GM21447 (cell line): ENCODE measurements at regions not wholly inside any gene's neighbourhood (a gene's known extent, or its start where the extent isn't known, plus 50 kb on each side); places are given as distances from the start of the nearest gene placed in this dataset.

Source experiments
- ATAC-seq: cut with Tn5 transposase; IDR thresholded peaks from one replicate; pipeline ENCODE4 v1.9.1; 2021; ENCODE audit not compliant: unreplicated experiment

DNA sequence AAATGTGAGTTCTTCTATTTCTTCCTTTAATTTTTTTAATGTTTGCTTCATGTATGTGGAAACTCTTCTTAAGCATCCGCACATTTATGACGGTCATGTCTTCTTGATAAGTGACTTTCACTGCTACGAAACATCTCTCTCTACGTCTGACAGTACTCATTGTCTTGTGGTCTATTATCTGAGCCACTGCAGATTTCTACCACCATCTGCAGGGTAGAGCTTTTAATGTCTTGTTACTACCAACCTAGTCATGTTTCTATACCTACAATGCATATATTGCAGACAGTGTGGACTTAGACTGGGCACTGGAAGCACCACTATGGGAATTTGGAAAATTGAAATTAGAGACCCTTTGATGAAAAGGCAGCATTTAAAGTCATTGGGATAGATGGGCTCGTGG is 75.4 kb upstream of the ARHGEF7 start:
- ATAC-seq: no peak

DNA sequence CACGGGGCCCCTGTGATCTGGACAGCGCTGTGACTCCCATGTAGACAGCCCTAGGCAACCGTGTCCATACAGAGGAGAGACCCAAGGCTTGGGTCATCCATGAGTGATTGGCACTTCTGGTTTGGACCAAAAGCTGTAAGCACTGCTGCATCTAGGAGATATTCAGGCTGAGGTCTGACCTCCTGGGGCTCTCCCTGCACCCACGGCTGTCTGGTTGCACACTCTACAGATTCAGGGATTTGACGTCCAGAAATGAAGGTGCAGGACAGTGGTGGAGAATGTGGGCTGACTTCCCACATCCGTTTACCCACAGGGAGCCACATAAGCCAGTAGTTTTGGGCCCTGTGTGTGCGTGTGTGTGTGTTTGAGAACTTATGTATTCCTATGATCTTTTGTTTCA is 76.2 kb upstream of the ARHGEF7 start:
- ATAC-seq: no peak

DNA sequence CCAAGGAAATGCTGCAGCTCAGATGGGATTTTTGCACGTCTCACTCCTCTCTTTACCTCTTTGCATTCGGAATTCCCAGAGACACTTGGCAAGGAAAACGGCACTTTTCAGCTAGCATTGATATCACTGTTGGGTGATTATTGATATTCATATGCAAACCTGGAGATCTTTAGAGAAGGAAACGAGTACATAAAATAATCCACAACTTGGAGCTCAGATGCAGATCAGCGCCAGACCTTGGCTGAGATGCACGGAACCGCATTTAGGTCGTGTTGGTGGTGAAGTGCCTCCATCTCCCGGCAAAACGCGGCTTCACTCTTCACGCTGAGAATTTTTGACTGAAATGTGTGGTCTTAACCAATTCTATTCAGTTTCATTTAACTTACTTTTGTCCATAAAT is 77.2 kb upstream of the ARHGEF7 start:
- no peak for ATAC-seq

DNA sequence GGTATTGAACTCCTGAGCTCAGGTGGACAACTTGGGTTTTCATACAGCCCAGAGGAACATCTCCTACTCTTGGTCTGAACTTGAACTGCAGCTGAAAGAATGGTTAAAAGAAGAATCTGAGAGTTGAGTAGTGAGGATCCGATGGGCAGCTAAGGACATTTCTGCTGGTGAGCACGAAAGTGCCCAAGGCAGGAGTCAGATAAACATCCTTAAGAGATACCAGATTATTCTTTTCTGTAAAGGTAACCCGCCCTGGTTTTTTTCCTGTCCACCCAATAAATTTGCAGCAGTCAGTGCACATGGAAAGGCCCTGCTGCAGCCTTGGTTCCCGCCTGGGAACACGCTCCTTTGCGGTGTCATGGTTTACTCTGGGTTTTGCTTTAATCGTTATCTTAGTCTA is 78.4 kb upstream of the ARHGEF7 start:
- ATAC-seq: no peak

DNA sequence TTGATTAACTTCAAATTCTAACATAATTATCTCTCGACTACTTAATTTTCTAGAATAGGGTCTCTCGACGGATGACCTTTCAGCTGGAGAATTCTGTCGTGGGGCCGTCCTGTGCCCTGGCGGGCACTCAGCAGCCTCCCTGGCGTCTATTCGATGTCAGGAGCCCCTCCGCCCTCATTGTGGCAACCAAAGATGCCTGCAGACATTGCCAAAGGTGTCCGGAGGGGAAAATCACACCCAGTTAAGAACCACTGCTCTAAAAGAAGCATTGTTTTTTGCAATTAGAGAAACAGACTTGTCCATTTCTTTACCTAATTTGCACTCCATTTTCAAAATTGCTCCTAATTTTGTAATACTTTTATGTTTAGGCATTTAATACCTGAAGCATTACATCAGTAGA is 79.2 kb upstream of the ARHGEF7 start:
- no peak for ATAC-seq

DNA sequence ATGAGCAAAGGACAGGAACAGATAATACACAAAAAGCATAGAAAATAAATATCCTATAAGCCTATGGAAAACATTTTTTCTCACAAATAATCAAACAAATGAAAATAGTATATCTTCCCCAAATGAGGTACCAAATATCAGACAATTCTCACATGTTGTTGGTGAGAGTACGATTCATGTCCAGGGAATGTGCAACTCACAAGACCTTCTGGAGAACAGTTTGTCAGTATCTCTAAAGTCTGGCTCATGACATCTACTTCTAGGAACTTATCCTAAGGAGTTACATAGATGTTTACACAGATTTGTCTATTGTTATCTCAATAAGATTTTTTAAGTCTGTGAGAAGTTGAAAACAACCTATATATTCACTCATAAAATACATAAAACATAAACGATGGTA is 80.3 kb upstream of the ARHGEF7 start:
- ATAC-seq: no peak

DNA sequence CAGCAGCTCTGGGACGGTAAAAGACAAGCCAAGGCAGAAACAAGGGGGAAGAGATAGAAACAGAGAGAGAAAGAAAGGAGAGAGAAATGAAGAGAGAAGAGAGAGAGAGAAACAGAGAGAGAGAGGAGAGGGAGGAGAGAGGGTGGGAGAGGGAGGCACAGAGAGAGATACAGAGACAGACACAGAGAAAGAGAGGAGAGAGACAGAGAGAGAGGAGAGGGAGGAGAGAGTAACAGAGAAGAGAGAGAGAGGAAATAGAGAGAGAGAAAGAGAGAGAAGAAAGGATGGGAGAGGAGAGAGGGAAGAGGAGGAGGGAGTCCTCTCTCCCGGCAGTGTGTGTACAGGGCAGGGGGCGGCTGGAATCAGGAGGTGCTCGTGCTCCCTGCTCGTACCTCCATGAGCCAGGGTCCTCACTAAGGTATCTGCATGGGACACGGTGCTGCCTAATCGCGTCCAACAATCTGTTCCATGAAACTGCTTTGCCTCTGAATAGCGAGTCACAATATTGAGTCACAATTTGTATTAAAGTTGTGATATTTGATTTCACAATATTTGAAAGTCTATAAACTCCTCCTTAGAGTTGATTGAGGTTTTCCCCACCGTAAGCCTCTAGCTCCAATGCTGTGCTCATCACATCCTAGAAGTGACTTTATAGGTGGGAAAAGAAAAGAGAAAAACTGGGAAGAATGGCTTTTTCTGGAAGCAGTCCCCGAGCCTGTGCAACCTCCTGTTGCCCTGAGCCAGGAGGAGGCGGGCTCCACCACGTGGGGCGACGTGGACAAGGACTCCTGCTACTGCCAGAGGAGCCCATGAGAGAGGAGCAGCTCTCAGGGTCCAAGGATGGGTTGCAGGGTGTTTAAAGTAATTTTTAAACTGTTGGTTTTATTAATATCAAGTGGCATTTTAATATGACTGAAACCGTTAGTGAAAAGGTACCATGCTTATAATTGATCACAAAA is 81.7 kb upstream of the ARHGEF7 start:
- ATAC-seq: no peak

DNA sequence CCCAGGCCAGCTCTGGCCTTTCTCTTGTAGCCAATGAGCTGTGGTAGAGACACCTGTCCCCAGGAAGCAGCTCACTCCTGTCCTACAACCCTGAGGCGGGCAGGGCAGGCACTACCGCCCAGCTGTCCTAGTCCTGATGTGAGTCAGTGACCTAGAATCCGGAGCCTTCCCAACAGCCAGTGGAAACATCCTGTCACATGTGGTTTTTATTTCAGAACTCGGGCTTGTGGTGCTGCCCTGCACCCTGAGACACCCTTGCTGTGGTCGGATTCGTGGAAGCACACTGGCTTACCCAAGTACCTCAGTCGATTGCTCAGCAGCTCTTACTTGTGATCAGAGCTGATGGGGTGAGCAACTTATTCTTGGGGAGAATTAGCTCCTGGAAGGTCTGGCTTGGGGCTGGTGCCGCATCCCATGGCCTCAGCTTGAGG is 83.6 kb upstream of the ARHGEF7 start:
- no peak for ATAC-seq

DNA sequence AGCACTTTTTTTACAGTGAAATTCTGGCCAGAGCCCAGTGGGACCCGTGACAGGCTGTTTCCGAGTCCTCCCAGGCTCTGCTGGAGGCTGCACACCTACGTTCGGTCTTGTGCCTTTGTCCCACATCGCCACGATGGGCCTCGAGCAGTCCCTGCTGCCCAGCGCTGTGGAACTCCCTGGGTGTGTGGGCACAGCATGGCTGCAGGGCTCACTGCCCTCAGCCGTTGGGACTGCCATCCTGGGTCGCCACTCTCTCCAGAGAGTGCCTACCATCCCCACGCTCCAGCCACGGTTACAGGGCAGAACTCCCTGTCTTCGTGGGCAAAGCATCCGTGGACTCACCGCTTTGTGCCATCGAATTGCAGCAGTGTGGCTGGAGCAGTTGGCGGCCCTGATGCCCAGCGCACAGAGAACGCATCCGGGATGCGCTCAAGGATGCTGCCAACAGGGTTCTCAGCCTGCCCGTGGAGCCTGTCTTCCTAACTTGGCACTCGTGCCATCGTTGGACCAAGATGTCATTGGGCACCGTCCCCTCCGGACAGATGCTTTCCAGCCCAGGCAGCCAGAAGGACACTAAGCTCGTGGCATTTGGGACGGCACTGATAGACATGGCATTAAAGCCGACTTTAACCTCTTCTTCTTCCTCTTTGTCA is 85.0 kb upstream of the ARHGEF7 start:
- no peak for ATAC-seq

DNA sequence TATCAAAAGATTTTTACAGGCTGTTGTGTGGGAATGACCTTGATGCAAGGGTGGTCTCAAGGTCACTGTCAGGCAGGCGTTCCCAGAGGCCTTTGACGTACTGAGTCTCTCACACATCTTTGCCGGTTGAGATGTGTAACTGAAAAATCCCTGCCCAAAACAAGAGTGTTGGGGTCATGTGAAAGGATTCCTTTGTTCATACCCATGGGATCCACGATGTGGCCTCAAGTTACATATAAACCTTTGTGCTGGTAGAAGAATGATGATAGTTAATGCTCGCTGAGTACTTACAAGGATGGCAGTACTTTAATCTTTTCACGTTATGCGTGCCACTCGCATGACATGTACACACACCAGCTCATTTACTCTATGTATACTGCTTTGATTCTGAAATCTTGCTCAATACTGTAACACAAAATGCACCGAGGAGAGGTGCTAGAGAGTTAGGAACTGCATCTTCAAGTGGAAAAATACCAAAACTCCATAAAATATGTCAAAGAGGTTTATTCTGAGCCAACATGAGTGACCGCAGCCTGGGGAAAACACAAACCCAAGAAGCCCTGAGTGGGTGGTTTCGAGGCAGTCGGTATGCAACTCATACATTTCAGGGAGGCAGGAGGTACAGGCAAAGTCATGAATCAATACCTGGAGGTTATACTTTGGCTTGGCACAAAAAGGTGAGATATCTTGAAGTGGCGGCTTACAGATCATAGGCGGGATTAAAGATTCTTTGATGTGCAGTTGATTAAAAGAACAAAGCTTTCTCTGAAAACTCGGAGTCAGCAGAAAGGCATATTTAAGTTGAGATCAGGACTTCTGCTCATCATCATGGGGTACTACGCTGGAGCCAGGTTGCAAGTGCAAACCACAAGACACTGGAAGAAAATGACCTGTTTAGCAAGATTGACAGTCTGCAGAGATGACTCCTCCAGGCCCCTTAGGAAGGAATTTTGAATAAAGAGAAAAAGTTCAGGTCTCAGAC is 87.4 kb upstream of the ARHGEF7 start:
- no peak for ATAC-seq

DNA sequence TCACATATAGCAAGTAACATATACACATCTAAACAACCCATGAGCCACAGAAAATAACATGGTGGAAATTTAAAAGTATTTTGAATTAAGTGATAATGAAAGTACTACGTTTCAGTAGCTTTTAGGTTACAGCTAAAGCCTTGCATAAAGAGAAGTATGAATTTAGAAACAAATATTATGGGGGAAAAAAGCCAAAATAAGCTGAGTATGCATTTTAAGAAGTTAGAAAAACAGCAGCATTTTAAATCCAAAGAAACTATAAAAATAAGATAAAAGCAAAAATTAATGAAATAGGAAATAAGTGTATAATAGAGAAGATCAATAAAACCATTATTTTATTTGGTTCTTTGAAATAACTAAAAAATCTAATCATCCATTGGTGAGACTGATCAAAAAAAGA is 89.8 kb upstream of the ARHGEF7 start:
- no peak for ATAC-seq

DNA sequence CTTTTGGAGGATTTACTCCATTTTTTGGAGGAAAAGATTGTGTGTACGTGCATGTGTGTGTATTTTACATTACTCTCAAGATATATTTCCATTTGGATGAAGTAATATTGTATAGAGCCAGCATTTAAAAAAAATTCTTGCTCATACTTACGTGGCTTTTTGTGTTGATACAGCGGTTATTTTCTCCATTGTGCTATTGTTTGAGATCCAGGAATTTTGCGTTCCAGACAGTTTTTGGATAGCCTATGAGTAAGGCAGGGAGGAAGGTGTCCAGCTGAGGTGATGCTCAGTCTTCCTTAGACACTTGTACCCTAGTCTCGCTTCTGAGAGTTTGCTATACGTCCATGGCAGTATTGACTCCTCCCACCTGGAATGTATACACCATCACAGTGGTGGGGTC is 92.2 kb upstream of the ARHGEF7 start:
- ATAC-seq: no peak

DNA sequence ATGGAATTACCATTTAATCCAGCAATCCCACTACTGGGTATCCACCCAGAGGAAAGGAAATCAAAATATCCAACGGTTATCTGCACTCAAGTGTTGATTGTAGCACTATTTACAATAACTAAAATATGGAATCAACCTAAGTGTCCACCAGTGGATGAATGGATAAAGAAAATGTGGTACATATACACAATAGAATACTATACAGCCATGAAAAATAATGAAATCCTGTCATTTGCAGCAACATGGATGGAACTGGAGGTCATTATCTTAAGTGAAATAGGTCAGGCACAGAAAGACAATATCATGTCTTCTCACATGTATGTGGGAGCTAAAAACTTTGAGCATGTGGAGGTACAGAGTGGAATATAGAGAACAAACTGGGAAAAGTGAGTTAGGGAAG is 92.9 kb upstream of the ARHGEF7 start:
- no peak for ATAC-seq

DNA sequence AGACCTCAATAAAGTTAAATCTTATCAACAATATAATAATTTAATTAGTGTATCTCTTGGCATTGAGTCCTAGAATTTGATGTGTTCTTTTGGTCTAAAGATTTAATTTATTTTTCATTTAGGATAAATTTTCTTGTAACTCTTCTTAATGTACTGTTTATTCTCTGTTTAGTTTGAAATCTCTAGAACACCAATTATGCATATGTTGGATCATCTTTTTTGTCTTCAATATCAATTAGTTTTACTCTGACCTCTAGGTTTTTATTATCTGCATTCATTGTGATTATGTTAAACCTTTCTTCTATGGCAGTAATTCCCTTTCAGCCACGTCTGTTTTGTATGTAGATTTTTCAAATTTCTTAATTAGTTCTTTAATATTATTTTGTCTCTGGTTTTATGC is 93.8 kb upstream of the ARHGEF7 start:
- no peak for ATAC-seq

DNA sequence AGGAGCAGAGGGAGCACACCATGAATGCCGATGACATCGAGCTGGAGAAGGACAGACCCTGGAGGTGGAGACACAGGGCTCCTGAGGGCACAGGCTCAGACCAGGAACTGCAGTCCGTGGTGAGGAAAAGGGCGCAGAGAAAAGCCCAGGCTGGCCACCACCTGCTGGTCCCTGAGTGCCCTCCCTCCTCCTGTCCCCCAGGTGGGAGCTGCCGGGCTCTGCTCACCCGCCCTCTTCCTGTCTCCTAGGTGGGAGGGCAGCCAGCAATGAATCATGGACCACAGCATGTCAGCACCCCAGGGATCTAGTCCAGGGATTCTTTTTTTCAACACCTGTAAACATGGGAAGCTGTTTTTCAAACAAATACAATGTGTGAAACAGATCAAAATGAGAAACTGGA is 94.6 kb upstream of the ARHGEF7 start:
- ATAC-seq: no peak

DNA sequence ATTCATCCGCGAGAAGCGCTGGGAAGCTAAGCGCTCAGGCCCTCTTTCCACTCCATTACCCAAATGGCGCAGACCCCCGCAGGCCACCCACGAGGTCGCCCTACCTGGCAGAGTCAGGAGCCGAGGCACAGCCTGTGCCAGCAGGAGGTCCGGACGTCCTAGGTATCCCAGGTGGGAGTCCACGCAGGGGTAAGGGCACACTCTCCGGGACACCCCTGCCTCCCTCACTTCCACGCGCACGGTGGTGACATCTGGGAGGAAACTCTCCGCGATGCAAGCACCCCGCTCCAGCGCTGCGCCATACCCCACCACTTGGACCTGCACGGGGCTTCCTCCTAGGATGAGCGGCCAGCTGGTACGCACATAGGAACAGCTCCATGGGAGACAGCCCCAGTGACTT is 95.1 kb upstream of the ARHGEF7 start:
- no peak for ATAC-seq

DNA sequence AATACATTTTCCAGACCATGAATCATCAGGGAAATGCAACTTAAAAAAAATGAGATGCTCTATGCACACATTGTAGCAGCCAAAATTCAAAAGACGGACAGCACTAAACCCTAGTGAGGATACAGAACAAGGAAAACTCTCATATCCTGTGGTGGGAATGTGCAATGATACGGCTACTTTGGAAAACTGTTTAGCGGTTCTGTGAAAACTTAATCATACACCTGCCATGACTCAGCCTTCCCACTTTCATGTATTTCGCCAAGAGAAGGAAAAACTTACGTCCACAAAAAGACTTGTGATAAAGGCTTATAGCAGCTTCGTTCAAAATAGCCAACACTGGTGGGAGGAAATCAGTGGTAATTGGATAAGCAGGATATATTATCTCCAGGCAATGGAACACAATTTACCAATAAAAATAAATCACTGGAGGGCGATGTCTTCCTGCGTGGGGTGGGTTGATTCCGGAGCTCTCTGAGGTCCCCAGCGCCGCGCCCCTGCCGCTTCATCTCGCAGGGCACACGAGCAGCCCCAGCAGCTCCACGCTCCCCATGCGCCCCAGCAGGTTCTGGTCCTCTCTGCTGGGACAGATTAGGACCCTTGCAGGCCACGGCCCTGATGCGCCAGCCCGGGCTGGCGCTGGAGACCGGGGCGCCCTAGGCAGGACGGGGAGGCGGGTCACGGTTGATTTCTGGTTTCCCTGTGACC is 97.2 kb upstream of the ARHGEF7 start:
- no peak for ATAC-seq

DNA sequence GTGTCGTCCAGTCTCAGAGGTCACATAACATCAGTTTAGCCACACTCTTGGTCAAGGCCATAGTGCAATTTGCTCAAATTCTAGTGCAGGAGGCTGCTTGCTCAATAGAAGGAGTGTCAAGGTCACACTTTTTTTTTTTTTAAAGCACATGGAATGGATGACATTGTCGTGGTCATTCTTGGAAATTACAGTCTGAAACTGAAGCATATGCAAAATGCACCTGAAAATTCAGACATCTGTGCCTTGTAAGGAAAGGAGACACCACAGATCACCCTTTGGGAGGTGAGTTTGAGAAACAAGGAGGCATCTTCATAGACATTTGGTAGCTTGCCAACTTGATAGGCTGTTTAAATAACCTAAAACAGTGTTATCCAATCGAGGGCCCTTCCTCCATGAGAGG is 98.3 kb upstream of the ANKRD10 start:
- ATAC-seq: no peak

DNA sequence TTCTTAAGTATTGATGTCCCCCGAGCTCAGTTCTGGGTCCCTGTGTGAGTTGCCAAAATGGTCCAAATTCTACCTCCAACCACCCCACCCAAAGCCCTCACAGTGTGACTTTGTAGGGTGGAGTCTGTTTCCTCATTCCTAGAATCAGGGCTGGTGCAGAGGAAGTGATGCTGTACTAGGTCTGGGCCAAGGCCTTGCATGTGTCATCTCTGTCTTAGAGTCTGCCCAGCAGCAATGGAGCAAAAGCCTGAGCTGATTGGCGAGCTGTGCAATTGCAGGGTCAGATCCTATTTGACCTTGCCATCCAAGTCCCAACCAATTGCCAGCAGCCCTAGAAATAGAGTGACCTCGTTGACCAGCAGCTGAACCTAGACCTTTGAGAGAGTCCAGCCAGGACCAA is 97.0 kb upstream of the ANKRD10 start:
- ATAC-seq: no peak

DNA sequence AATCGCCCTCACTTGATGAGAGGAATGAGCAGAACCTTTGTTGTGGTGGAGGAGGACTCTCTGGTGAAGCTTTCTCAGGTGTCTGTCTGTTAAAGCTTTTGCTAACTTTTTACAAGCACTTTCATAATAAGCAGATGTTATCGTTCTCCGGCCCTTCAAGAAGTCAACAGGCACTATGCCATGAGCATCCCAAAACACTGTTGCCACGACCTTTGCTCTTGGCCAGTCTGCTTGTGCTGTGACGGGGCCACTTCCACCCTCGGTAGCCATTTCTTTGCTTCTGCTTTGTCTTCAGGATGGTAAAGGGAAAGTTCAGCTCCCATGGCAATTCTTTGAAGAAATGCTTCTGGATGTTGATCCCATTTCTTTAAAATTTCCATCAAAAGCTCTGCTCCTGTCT is 93.5 kb upstream of the ANKRD10 start:
- ATAC-seq: no peak

DNA sequence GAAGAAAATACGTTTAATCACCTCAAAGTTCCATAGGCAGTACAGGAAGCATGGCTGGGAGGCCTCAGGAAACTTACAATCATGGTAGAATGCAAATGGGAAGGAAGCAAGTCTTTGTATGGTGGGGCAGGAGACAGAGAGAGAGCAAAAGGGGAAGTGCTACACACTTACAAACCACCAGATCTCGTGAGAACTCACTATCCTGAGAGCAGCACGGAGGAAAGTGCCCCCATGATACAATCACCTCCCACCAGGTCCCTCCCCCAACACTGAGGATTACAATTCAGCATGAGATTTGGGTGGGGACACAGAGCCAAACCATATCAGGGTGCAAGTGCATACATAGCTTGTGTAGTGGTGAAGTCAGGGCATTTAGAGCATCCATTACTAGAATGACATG is 92.3 kb upstream of the ANKRD10 start:
- ATAC-seq: no peak
